Mononuclear cell (primary cell): ENCODE measurements at regions not wholly inside any gene's neighbourhood (a gene's known extent, or its start where the extent isn't known, plus 50 kb on each side); places are given as distances from the start of the nearest gene placed in this dataset.

Source experiments
- H3K27me3 ChIP-seq: 2 replicates; pipeline ENCODE4 v1.6.0; 2011; ENCODE audit warnings: low read length, control low read depth; ENCODE audit not compliant: insufficient read depth
- H3K4me1 ChIP-seq: 2 replicates; pipeline ENCODE4 v1.5.1; 2011; ENCODE audit warnings: mild to moderate bottlenecking, low read length, control low read depth; ENCODE audit not compliant: insufficient read depth
- H3K4me3 ChIP-seq: 2 replicates; pipeline ENCODE4 v1.5.1; 2011; ENCODE audit warnings: mild to moderate bottlenecking, low read length, moderate library complexity
- H3K9me3 ChIP-seq: 2 replicates; pipeline ENCODE4 v1.5.1; 2011; ENCODE audit warnings: low read depth, mild to moderate bottlenecking, control low read depth, low read length

- H3K27me3 ChIP-seq, result no peaks in the 10 kb centered on the region
- H3K4me3 ChIP-seq, result no peak overlapping the region
- no peaks in the 10 kb centered on the region for H3K4me1 ChIP-seq
- H3K9me3 ChIP-seq, result no peaks in the 10 kb centered on the region
Measured at GRCh38 chr10:121041906-121042305, 190.7 kb downstream of the WDR11 start.

- no peak overlapping the region for H3K4me3 ChIP-seq
- H3K27me3 ChIP-seq, result no peaks in the 10 kb centered on the region
- no peaks in the 10 kb centered on the region for H3K9me3 ChIP-seq
- no peaks in the 10 kb centered on the region for H3K4me1 ChIP-seq
Measured at GRCh38 chr10:121042342-121042741, 191.2 kb downstream of the WDR11 start.

DNA sequence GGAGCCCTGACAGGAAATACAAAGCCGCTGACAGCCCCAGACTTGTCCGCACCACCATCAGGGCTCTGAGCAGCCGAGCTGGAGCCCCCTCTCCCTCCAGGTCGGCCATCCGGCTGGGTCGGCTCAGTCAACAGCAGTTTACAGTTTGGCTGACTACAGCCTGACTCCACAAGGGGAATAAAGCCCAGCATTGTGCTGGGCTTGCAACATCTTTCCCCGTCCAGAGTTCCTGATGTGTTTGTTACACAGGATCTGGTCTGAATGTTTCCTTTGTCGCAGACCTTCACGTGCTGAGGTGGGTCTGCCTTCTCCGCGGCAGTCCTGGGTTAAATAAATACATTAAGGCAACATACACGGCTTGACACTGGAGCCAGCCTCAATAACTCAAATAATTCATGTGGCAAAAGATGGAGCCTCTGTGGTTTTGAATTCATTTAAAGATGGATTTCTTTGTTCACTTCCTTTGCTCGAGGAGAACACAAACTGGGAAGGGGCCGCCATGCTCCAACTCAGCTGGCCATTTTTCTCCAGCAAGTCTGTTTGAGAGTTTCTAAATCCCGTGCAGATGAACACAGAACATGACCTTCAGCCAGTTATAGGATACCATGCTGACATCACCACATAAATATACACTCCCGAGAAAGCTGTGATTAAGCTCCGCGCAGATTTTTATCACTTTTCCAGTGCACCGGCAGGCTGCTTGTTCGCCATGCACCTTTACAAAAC lies 192.1 kb downstream of the WDR11 start:
- no peaks in the 10 kb centered on the region for H3K9me3 ChIP-seq
- no peaks in the 10 kb centered on the region for H3K4me1 ChIP-seq
- H3K27me3 ChIP-seq, result no peaks in the 10 kb centered on the region
- no peak overlapping the region for H3K4me3 ChIP-seq

DNA sequence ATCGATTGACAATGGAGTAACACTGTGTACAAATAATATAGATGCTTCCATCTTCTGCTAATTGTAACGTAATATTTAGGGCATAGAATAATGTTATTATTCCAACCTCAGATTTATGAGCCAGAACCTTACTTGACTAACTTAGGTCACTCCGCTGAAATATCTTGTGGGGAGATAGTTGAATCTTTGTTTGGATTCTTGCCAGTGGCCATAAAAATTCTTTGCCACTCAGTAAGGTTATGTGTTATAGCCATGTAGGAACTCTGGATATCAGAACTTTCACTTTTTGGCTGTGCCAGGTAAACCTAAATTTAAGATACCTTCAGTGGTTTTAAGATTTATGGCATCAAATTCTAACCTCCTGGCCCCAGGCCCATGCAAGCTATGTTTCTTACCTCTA lies 197.6 kb downstream of the WDR11 start:
- Histone ChIP-seq H3K4me3 (no peak overlapping the region), H3K27me3 (no peaks in the 10 kb centered on the region), H3K9me3 (no peaks in the 10 kb centered on the region), H3K4me1 (no peaks in the 10 kb centered on the region)

DNA sequence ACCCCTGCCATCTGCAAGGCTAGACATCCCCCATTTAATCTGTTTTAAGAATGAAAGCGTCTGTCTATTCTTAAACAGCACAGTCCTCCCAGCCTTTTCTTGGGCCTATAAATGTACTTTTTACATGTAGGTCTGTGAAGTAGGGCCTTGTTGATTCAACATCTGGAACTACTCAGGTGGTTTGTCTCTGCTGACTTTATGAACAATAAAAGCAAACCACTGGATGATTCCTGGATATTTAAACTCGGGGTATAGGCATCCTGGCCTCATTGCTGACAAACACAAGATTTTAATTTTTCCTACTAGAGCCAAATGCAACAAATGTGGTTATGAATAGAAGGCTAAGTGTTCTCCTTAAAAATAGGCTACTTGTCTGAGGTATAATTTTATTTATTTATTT lies 198.3 kb downstream of the WDR11 start:
- Histone ChIP-seq H3K4me1 (no peaks in the 10 kb centered on the region), H3K4me3 (no peak overlapping the region), H3K9me3 (no peaks in the 10 kb centered on the region), H3K27me3 (no peaks in the 10 kb centered on the region)

DNA sequence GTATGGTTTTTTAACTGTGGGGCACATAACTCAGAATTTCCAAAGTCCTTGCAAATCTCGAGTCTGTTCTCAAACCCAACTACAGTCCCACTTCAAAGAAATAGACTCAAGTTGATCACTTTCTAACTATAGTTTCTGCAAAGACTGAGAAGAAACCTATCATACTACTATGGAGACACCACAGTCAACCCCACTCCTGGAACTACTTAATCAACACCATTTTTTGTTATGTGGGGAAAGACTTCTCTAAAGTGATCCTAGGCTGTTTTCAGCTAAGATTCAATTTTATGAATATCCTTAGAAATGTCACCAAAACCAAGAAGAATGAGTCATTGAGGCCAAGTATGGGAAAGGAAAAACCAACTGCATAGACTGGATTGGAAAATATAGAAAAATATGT lies 198.8 kb downstream of the WDR11 start:
- Histone ChIP-seq H3K27me3 (no peaks in the 10 kb centered on the region), H3K9me3 (no peaks in the 10 kb centered on the region), H3K4me3 (no peak overlapping the region), H3K4me1 (no peaks in the 10 kb centered on the region)

DNA sequence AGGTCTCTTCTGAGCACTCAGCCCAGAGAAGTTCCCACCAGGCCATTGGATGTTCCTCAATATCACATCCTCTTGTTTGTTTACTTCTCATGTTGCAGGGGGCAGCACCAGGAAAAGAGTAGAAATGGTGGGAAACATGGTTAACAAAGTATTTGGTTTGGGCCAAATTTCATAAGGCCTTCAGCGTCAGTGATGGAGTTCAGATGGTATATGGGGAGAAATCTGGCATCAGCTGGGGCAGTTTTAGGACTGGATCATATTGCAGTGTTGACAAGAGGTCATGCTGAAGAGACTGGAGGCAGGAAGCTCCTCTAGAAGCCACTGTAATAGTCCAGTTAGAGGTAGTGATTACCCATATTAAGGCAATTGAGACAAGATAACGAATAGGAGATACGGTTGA lies 200.0 kb downstream of the WDR11 start:
- no peak overlapping the region for H3K4me3 ChIP-seq
- H3K4me1 ChIP-seq, result no peaks in the 10 kb centered on the region
- no peaks in the 10 kb centered on the region for H3K27me3 ChIP-seq
- H3K9me3 ChIP-seq, result no peaks in the 10 kb centered on the region

DNA sequence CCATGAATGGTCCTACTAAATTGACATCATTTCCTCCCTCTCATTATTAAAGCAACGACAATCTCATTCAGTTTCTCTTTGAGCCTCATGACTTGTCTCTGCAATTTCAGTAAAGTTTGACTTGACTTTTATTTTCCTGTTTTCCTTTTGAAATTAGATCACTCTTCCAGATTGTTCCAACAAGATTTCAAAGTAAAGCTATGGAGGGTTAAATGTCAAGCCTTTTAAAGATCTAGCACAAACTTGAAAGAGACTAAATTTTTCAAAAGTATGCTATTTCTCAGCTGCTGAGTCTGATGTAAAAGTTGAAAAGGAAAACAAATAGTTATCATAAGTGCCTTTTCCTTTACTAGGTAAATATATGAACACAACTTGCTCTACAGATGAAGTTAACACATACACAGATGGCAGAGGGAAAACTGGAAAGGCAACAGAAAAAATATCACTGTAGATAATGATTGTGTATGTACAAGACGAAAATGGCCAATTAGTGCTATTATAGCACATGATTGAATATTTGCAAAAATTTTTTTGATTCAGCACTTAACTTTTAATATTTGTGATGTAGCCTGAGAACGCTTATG lies 200.6 kb downstream of the WDR11 start:
- H3K9me3 ChIP-seq, result no peaks in the 10 kb centered on the region
- H3K4me3 ChIP-seq, result no peak overlapping the region
- H3K27me3 ChIP-seq, result no peaks in the 10 kb centered on the region
- no peaks in the 10 kb centered on the region for H3K4me1 ChIP-seq

DNA sequence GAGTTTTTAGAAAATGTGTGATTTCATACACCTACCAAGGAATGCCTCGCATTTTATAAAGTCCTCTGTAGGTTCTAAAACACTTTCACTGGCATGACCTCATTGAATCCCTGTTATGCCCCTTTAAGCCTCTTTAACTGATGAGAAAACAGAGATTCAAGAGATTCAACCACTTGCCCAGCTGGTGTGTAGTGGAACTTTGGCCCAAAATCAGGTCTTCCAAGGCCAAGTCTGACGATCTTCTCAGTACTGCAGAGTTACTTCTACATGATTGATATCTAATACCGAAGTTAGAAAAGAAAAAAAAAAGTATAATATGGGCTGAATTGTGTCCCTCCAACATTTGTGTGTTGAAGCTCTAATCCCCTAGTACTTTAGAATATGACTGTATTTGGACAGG lies 202.0 kb downstream of the WDR11 start:
- Histone ChIP-seq H3K9me3 (no peaks in the 10 kb centered on the region), H3K27me3 (no peaks in the 10 kb centered on the region), H3K4me3 (no peak overlapping the region), H3K4me1 (no peaks in the 10 kb centered on the region)

DNA sequence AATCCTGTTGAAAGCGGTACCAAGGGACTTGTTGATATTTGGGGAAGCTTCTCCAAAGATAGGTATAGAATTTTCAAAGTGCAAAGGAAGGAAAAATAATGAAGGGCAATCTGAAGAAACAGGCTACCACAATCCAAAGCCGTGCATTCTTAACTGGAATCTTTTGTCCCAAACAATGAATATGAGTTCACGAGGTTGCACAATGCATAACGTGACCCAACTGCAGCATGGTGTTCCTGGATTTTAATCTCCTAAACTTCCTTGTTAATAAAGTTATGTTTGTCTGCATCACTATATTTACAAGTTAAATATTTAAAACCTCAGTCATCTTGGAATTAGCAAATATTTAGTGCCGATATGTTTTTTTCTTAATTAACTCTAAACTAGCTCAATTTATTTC lies 203.7 kb downstream of the WDR11 start:
- Histone ChIP-seq H3K4me1 (no peaks in the 10 kb centered on the region), H3K9me3 (no peaks in the 10 kb centered on the region), H3K27me3 (no peaks in the 10 kb centered on the region), H3K4me3 (no peak overlapping the region)

DNA sequence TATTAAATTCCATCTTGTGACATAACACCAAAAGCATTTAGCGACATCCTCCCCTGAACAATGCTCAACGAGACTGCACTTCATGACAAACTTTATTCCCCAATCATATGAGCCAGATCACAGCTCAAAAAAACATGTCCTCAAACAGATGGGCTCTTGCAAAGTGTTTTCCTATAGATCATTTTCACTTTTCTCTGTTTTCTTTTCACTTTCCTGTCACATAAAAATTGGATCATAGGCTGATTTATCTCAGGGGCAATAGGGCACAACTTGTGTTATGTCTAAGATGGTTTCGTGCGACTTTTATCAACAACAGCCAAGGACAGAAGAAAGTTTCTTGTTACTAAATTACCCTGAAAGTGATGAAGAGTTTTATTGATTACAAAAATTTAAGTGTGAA lies 206.1 kb downstream of the WDR11 start:
- Histone ChIP-seq H3K4me3 (no peak overlapping the region), H3K4me1 (no peaks in the 10 kb centered on the region), H3K9me3 (no peaks in the 10 kb centered on the region), H3K27me3 (no peaks in the 10 kb centered on the region)

- H3K4me1 ChIP-seq, result no peaks in the 10 kb centered on the region
- H3K9me3 ChIP-seq, result no peaks in the 10 kb centered on the region
- H3K4me3 ChIP-seq, result no peak overlapping the region
- H3K27me3 ChIP-seq, result no peaks in the 10 kb centered on the region
Measured at GRCh38 chr10:121058082-121058481, 206.9 kb downstream of the WDR11 start.

DNA sequence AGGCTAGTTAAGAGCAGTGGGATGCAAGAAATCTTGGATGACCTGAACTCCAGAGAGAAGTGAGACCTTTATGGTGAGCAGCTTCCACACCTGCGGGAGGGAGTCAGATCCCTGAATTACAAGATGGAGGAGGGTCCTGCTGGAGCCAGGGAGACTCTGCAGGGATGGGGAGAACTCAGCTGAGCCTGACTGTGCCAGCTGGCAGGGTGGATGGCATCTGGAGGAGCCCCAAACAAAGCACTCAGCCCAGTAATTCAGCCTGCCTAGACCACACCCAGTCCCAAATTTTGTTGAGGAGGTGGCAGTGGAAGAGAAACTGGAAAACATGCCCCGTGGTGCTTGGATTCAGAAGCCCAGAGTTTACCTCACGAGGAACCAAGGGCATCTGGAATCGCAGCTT lies 208.2 kb downstream of the WDR11 start:
- no peaks in the 10 kb centered on the region for H3K4me1 ChIP-seq
- H3K27me3 ChIP-seq, result no peaks in the 10 kb centered on the region
- no peak overlapping the region for H3K4me3 ChIP-seq
- H3K9me3 ChIP-seq, result no peaks in the 10 kb centered on the region

DNA sequence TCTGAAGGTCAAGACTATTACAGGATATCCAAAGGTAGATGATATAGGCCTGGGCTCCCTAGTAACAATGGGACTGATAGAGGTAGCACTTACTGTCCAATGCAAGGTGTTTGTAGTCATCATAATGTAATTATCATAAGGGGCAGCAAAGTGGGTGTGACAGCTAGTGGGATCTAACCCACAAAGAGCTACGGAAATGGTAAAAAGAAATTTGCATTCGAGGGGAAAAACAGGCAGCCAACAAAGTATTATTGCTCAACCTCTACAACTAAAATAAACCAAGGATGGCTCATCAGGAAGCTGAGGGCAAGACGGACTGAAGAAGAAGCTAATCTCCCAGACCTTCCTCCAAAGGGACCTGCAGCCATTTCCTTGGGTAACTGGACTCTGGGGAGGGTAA lies 211.0 kb downstream of the WDR11 start:
- H3K4me3 ChIP-seq, result no peak overlapping the region
- H3K9me3 ChIP-seq, result no peaks in the 10 kb centered on the region

DNA sequence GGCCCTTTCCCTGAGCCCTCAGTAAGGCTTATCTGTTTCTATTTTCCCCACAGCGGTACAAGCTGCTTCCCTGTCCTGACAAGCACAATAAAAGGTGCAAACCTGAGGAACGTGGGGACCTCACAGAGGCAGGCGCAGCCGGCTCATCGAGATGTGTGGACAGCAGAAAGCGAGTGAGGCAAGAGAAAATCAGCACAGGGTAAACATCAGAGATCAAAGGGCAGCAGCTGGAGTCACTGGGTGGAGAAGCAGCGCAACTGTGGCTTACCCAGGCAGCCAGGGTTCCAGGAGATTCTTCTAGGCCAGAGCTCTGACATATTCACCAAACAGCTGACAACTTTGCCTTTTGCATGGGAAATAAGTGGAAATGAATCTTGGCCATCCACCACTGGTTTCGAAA lies 212.6 kb downstream of the WDR11 start:
- no peaks in the 10 kb centered on the region for H3K9me3 ChIP-seq
- no peaks in the 10 kb centered on the region for H3K27me3 ChIP-seq
- no peak overlapping the region for H3K4me3 ChIP-seq
- H3K4me1 ChIP-seq, result no peaks in the 10 kb centered on the region

More for the DNA sequence above, 211.0 kb downstream of the WDR11 start:
- Histone ChIP-seq H3K27me3 (no peaks in the 10 kb centered on the region), H3K4me1 (no peaks in the 10 kb centered on the region)

DNA sequence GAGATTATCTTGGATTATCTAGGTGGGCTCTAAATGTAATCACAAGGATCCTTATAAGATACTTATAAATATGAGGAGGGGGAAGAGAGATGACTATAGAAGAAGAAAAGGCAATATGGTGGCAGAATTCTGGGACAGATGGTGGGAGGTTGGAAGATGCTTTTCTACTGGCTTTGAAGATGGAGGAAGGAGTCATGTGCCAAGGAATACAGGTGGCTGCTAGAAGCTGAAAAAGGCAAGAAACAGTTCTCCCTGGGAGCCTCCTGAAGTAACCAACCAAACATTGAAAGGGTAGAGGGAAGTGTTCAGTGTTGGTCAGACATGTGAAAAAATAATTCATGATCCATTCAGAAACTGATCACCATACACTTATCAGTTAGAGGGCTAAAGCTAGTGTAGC lies 213.3 kb downstream of the WDR11 start:
- H3K9me3 ChIP-seq, result no peaks in the 10 kb centered on the region
- no peak overlapping the region for H3K4me3 ChIP-seq
- H3K4me1 ChIP-seq, result no peaks in the 10 kb centered on the region
- no peaks in the 10 kb centered on the region for H3K27me3 ChIP-seq
